ENCODE measurements at regions not wholly inside any gene's neighbourhood (a gene's known extent, or its start where the extent isn't known, plus 50 kb on each side); places are given as distances from the start of the nearest gene placed in this dataset.
"Not testable (repeated sequence)": the region's sequence is repeated elsewhere in the genome, so short reads cannot be mapped to it uniquely, and the experiment has no call there.

GRCh38 chr9:38342532-38342931 is 50.0 kb upstream of the ALDH1B1 start:
- no peak for DNase-seq (ENCODE audit: low read depth)

- DNase-seq (ENCODE audit: low read depth), result peak; percentile 85
Measured at GRCh38 chr9:38342096-38342495, 50.4 kb upstream of the ALDH1B1 start.

- DNase-seq (ENCODE audit: low read depth), result peak; percentile 81
Measured at GRCh38 chr9:38339496-38339895, 53.0 kb upstream of the ALDH1B1 start.

GRCh38 chr9:38339087-38339486 is 53.4 kb upstream of the ALDH1B1 start:
- peak; percentile 93 for DNase-seq (ENCODE audit: low read depth)

GRCh38 chr9:38338342-38339018 is 54.0 kb upstream of the ALDH1B1 start:
- no peak for DNase-seq (ENCODE audit: low read depth)

- no peak for DNase-seq (ENCODE audit: low read depth)
Measured at GRCh38 chr9:38337706-38338264, 54.7 kb upstream of the ALDH1B1 start.

GRCh38 chr9:38337181-38337580 is 55.3 kb upstream of the ALDH1B1 start:
- DNase-seq (ENCODE audit: low read depth), result no peak

GRCh38 chr9:38336341-38336740 is 56.2 kb upstream of the ALDH1B1 start:
- no peak for DNase-seq (ENCODE audit: low read depth)

GRCh38 chr9:38335686-38336085 is 56.8 kb upstream of the ALDH1B1 start:
- no peak for DNase-seq (ENCODE audit: low read depth)

- no peak for DNase-seq (ENCODE audit: low read depth)
Measured at GRCh38 chr9:38334234-38334633, 58.3 kb upstream of the ALDH1B1 start.

GRCh38 chr9:38333047-38333446 is 59.5 kb upstream of the ALDH1B1 start:
- DNase-seq (ENCODE audit: low read depth), result no peak

- DNase-seq (ENCODE audit: low read depth), result no peak
Measured at GRCh38 chr9:38332625-38333024, 59.9 kb upstream of the ALDH1B1 start.

GRCh38 chr9:38331141-38331540 is 61.4 kb upstream of the ALDH1B1 start:
- no peak for DNase-seq (ENCODE audit: low read depth)

- no peak for DNase-seq (ENCODE audit: low read depth)
Measured at GRCh38 chr9:38329968-38330367, 62.5 kb upstream of the ALDH1B1 start.

- DNase-seq (ENCODE audit: low read depth), result no peak
Measured at GRCh38 chr9:38328765-38329164, 63.7 kb upstream of the ALDH1B1 start.

- DNase-seq (ENCODE audit: low read depth), result no peak
Measured at GRCh38 chr9:38326122-38326521, 66.4 kb upstream of the ALDH1B1 start.

GRCh38 chr9:38324213-38324612 is 68.3 kb upstream of the ALDH1B1 start:
- not testable (repeated sequence) for DNase-seq (ENCODE audit: low read depth)

- no peak for DNase-seq (ENCODE audit: low read depth)
Measured at GRCh38 chr9:38322937-38323336, 69.6 kb upstream of the ALDH1B1 start.

- DNase-seq (ENCODE audit: low read depth), result no peak
Measured at GRCh38 chr9:38319496-38320173, 72.9 kb upstream of the ALDH1B1 start.

- peak; percentile 63 for DNase-seq (ENCODE audit: low read depth)
Measured at GRCh38 chr9:38318759-38319495, 73.6 kb upstream of the ALDH1B1 start.

- DNase-seq (ENCODE audit: low read depth), result no peak
Measured at GRCh38 chr9:38316166-38316780, 76.2 kb upstream of the ALDH1B1 start.

GRCh38 chr9:38315085-38315595 is 77.4 kb upstream of the ALDH1B1 start:
- DNase-seq (ENCODE audit: low read depth), result no peak
